Suprapubic skin (tissue), 4 donors: ENCODE measurements at regions not wholly inside any gene's neighbourhood (a gene's known extent, or its start where the extent isn't known, plus 50 kb on each side); places are given as distances from the start of the nearest gene placed in this dataset.

ENCODE experiments used
- EP300 ChIP-seq: sonication (generic); formaldehyde crosslinking; IDR thresholded peaks from one replicate; pipeline ENCODE4 v1.6.1; 2017; ENCODE audit warnings: antibody characterized with exemption
- POLR2A ChIP-seq, 2 donors: fragments of 450-650 bp; IDR thresholded peaks; one replicate each; pipeline ENCODE4 v1.6.1; 2017; ENCODE audit warnings: antibody characterized with exemption in 2 of 2, mild to moderate bottlenecking in 2 of 2, moderate library complexity in 2 of 2
- POLR2AphosphoS5 ChIP-seq, 3 donors: sonication (generic); formaldehyde crosslinking; IDR thresholded peaks; one replicate each; pipeline ENCODE4 v1.6.1; 2017; ENCODE audit warnings: antibody characterized with exemption in 3 of 3
- TF ChIP-seq, protein P1 (sequence below), 2 donors: fragments of 200-600 bp in 1 of 2; fragments of 450-650 bp in 1 of 2; sonication (generic) in 1 of 2; IDR thresholded peaks; one replicate each; pipeline ENCODE4 v1.5.1; 2016 to 2019; ENCODE audit warnings: antibody characterized with exemption in 2 of 2, mild to moderate bottlenecking in 1 of 2, moderate library complexity in 1 of 2

DNA sequence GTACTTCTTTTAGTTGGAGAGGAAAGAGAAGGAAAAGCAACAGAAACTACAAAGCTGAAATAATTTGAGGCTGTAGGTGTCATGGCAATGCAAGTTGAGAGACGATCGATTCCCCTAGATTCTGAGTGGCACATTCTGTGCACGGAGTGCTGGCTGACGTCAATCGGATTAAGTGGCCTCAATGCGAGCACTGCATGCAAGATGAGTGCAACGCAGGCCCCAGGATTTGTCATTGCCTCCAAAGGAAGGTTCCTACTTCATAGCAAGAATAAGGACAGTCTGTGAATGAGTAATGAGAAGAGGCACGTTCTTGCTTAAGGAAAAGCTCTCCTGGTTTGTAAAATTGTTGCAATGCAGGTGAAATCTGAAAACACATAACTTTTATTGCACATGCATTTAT is 892.4 kb downstream of the KCNA4 start:
- TF ChIP-seq, protein P1, sequence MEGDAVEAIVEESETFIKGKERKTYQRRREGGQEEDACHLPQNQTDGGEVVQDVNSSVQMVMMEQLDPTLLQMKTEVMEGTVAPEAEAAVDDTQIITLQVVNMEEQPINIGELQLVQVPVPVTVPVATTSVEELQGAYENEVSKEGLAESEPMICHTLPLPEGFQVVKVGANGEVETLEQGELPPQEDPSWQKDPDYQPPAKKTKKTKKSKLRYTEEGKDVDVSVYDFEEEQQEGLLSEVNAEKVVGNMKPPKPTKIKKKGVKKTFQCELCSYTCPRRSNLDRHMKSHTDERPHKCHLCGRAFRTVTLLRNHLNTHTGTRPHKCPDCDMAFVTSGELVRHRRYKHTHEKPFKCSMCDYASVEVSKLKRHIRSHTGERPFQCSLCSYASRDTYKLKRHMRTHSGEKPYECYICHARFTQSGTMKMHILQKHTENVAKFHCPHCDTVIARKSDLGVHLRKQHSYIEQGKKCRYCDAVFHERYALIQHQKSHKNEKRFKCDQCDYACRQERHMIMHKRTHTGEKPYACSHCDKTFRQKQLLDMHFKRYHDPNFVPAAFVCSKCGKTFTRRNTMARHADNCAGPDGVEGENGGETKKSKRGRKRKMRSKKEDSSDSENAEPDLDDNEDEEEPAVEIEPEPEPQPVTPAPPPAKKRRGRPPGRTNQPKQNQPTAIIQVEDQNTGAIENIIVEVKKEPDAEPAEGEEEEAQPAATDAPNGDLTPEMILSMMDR (IDR thresholded peaks at IDR 0.05) = no peak
- TF ChIP-seq POLR2A (IDR thresholded peaks at IDR 0.05) (no peak), POLR2AphosphoS5 (IDR thresholded peaks at IDR 0.05) (no peak), EP300 (no peak)
